ENCODE measurements at regions not wholly inside any gene's neighbourhood (a gene's known extent, or its start where the extent isn't known, plus 50 kb on each side); places are given as distances from the start of the nearest gene placed in this dataset.
"Not testable (repeated sequence)": the region's sequence is repeated elsewhere in the genome, so short reads cannot be mapped to it uniquely, and the experiment has no call there.

DNA sequence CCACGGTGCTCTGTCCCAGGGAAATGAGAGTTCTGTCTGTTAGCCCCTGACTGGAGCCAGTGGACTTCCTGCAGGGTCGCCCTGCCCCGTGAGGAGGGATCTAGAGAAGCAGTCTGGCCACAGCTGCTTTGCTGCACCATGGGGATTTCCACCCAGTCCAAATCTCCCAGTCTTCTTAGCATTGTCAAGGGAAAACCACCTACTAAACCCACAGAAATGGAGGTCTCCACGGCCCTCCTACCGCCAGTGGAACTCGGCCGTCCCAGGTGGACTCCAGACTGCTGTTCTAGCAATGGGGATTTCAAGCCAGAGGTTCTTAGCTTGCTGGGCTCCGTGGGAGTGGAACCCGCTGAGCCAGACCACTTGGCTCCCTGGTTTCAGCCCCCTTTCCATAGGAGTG lies 133.3 kb upstream of the PCDH7 start:
- H3K27ac ChIP-seq, result no peak overlapping the region
- TF ChIP-seq, protein P1, sequence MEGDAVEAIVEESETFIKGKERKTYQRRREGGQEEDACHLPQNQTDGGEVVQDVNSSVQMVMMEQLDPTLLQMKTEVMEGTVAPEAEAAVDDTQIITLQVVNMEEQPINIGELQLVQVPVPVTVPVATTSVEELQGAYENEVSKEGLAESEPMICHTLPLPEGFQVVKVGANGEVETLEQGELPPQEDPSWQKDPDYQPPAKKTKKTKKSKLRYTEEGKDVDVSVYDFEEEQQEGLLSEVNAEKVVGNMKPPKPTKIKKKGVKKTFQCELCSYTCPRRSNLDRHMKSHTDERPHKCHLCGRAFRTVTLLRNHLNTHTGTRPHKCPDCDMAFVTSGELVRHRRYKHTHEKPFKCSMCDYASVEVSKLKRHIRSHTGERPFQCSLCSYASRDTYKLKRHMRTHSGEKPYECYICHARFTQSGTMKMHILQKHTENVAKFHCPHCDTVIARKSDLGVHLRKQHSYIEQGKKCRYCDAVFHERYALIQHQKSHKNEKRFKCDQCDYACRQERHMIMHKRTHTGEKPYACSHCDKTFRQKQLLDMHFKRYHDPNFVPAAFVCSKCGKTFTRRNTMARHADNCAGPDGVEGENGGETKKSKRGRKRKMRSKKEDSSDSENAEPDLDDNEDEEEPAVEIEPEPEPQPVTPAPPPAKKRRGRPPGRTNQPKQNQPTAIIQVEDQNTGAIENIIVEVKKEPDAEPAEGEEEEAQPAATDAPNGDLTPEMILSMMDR (conservative IDR thresholded peaks at IDR 0.05), result no peak

DNA sequence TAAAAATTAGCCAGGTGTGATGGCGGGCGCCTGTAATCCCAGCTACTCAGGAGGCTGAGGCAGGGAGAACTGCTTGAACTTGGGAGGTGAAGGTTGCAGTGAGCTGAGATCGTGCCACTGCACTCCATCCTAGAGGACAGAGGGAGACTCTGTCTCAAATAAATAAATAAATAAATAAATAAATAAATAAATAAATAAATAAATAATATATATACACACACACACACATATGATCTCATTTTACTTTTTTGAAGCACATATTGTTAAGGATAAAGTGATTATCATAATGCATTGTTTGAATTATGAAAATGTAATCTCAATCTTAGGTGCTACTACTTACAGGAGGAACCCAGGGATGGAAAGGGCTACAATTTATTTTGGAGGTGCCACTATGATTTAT lies 130.5 kb upstream of the PCDH7 start:
- H3K27ac ChIP-seq, result not testable (repeated sequence)

DNA sequence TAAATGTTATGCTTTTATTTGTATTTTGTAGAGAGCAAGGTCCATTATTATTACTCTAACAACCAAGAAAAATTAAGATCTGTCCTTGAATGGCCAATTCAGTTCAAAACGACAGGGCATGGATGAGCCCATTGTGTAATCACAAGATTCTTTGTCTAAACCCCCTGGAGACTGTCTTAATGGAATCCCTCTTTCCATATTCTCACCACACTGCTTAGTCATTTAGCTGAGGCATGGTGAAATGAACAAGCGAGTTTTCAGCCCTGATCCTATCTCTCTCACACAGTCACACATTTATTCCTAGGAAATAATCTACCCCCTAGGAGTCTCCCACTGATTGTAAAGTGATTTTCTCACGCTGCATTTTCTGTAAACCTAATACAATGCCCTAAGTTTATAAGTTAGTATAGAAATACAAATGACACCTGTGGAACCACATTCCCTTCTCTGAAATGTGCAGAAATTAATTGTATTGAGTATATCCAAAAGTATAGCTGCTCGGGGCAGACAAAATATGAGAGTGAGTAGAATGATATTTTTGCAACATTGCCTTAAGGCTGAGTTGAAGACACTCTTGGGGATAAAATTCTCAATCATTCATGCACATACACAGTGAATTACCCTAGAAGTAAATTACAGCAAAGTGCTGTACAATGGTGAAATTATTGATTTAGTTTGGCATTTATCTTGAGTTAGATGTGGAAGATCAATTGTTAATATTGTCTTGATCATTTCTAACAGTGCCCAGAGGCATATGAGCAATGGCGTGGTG lies 119.7 kb upstream of the PCDH7 start:
- H3K27ac ChIP-seq, result no peak overlapping the region

DNA sequence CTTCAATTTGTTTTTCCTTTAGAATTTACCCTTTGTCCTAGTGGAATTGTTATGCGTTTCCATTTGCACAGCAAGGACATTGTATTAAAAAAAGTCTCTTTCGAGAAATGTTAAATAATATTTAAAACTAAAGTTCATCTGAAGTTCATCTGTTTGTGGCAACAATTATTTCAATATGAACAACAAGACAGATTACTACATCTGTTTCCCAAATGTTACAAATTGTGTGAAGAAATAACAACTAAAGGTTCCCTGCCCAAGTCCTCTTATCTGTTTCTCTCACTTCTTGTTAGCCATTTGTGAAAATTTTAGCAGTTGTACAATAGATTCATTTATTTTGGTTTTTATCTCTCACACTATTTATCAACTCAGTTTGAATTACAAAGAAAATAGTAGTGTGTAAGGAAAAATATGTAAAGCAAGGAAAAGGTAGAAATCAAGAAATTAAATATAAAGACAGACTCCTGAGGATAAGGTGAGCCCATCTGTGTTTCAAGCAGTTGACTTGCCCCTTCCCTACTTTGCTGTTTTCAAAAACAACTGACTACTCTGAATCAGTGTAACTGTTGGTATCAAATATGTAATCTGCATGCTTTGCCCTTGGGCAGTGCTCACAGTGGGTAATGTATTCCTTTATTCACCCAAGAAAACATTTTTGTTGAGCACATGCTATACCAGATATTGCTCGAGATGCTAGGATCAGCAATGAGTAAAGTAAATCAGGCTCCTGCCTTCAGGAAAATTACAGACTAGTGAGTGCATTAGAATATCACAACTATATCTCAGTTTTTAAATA lies 118.9 kb upstream of the PCDH7 start:
- TF ChIP-seq, protein P1 (conservative IDR thresholded peaks at IDR 0.05), result no peak
- no peak overlapping the region for H3K27ac ChIP-seq

More for the DNA sequence above, 119.7 kb upstream of the PCDH7 start:
- TF ChIP-seq, protein P1 (conservative IDR thresholded peaks at IDR 0.05), result no peak

DNA sequence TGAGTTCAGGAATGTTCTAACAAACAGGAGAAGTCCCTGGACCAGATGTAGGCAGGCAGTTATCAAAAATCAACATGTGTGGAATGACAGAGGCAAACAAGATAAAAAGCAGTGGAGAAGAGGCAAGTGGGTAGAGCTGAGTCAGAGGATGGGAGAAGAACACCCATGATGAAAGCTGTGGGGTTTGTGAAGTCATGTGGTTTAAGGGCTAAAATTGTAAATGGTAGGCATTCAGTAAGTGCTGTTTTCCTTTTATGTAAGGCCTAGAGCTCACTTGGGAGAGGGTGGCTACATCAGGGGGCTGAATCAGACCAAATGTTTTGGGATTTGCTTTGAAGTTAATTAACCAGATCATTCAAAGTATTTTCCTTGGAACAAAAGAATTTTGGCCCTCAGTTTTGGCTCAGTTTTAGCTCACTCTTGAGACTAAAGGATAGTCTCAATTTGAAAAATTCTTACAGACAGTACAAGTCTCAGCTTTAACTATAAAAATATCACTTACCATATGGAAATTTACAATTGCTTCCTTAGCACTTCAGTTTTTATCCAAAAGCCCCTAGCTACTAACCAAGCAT lies 114.5 kb upstream of the PCDH7 start:
- TF ChIP-seq, protein P1 (conservative IDR thresholded peaks at IDR 0.05), result no peak
- H3K27ac ChIP-seq, result no peak overlapping the region

DNA sequence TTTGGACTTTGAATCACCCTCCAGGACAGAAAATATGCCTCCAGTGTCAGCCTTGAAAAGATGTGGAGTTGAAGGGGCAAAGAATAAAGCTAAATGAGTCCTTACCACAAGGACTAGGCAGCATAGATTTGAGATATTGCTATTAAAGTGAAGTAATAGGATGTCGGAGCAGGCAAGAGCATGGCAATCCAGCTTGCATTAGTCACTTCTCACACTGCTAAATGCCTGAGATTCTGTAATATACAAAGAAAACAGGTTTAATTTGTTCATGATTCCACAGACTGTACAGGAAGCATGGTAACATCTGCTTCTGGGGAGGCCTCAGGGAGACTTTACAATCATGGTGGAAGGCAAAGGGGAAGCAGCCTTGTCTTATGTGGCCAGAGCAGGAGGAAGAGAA lies 109.8 kb upstream of the PCDH7 start:
- no peak overlapping the region for H3K27ac ChIP-seq
- TF ChIP-seq, protein P1 (conservative IDR thresholded peaks at IDR 0.05), result no peak

DNA sequence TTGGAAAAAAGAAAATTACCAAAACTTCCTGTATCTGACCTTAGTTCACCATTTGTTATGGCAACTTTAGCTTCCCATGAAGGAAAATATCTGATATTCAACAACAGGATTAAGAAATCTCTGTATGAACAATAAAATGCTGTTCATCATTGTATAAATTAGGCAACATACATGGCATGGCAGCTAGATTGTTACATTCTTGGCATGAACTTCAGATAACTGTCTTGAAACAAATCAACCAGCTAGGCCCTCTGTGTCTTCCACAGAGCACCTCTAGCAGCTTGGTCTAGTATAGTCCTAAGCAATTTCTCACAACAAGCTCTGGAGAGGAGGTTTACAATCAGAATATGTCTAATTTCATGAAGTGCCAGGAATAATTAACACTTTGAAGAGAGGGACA lies 105.4 kb upstream of the PCDH7 start:
- H3K27ac ChIP-seq, result no peak overlapping the region
- TF ChIP-seq, protein P1 (conservative IDR thresholded peaks at IDR 0.05), result no peak

Data from VCaP (cell line).